CD14-positive monocyte (primary cell): ENCODE measurements at regions not wholly inside any gene's neighbourhood (a gene's known extent, or its start where the extent isn't known, plus 50 kb on each side); places are given as distances from the start of the nearest gene placed in this dataset.

Experiments
- DNase-seq, 3 donors: peaks; one replicate each; pipeline ENCODE4 v3.0.0-alpha.2; 2011 to 2022
- H2AFZ ChIP-seq: 2 replicates; pipeline ENCODE4 v1.6.0; 2012; ENCODE audit warnings: mild to moderate bottlenecking, low read depth, low read length, inconsistent platforms; ENCODE audit not compliant: insufficient read depth, poor library complexity, severe bottlenecking
- H3K27ac ChIP-seq, 2 donors: 1 replicate in 1 of 2; 2 replicates in 1 of 2; pipeline ENCODE4 v1.5.1; 2012 to 2013; ENCODE audit warnings: low read length in 2 of 2, control low read depth in 1 of 2, inconsistent platforms in 1 of 2, low read depth in 1 of 2, mild to moderate bottlenecking in 1 of 2
- H3K27me3 ChIP-seq, 2 donors: one replicate each; pipeline versions ENCODE4 v1.6.0 to v1.6.1; 2011 to 2013; ENCODE audit warnings: low read length in 2 of 2; ENCODE audit not compliant: control insufficient read depth in 2 of 2, insufficient read depth in 2 of 2
- H3K36me3 ChIP-seq, 2 donors: replicated peaks in 1 of 2; 1 replicate in 1 of 2; 2 replicates in 1 of 2; pipeline versions ENCODE4 v1.5.1 to v1.6.1; 2012 to 2013; ENCODE audit warnings: low read length in 2 of 2, control low read depth in 1 of 2, inconsistent platforms in 1 of 2, mild to moderate bottlenecking in 1 of 2; ENCODE audit not compliant: insufficient read depth in 2 of 2, control insufficient read depth in 1 of 2
- H3K4me1 ChIP-seq, 2 donors: 1 replicate in 1 of 2; 2 replicates in 1 of 2; pipeline versions ENCODE4 v1.5.1 to v1.6.1; 2012 to 2013; ENCODE audit warnings: low read length in 2 of 2, control low read depth in 1 of 2, inconsistent platforms in 1 of 2, mild to moderate bottlenecking in 1 of 2, moderate library complexity in 1 of 2; ENCODE audit not compliant: insufficient read depth in 2 of 2, control insufficient read depth in 1 of 2
- H3K4me2 ChIP-seq: replicated peaks from 2 replicates; pipeline ENCODE3; 2012; ENCODE audit warnings: low read length, moderate library complexity, mild to moderate bottlenecking; ENCODE audit not compliant: poor library complexity, severe bottlenecking; ENCODE audit errors: extremely low read depth
- H3K4me3 ChIP-seq, 3 experiments: fragments of 200-600 bp in 1 of 3; sonication (generic) in 1 of 3; replicated peaks in 1 of 3; 1 replicate in 2 of 3; 2 replicates in 1 of 3; pipeline ENCODE4 v1.5.1; 2011 to 2013; ENCODE audit warnings: low read length in 3 of 3, mild to moderate bottlenecking in 3 of 3, control low read depth in 2 of 3, low read depth in 2 of 3, inconsistent platforms in 1 of 3, moderate library complexity in 1 of 3
- H3K79me2 ChIP-seq: 2 replicates; pipeline ENCODE4 v1.6.0; 2012; ENCODE audit warnings: mild to moderate bottlenecking, control low read depth, inconsistent platforms, low read length, moderate library complexity; ENCODE audit not compliant: insufficient read depth
- H3K9ac ChIP-seq: 2 replicates; pipeline ENCODE4 v1.6.0; 2017; ENCODE audit warnings: low read length, mild to moderate bottlenecking; ENCODE audit not compliant: insufficient read depth, poor library complexity, severe bottlenecking
- H3K9me3 ChIP-seq, 2 donors: replicated peaks in 1 of 2; 1 replicate in 1 of 2; 2 replicates in 1 of 2; pipeline versions ENCODE4 v1.5.1 to v1.6.1; 2012 to 2013; ENCODE audit warnings: low read length in 2 of 2, control low read depth in 1 of 2; ENCODE audit not compliant: control insufficient read depth in 1 of 2, insufficient read depth in 1 of 2
- H4K20me1 ChIP-seq: 2 replicates; pipeline ENCODE4 v1.6.0; 2012; ENCODE audit warnings: mild to moderate bottlenecking, low read length, control low read depth, moderate library complexity; ENCODE audit not compliant: insufficient read depth
- H3K27ac Mint-ChIP-seq, 7 donors: one replicate each; pipeline ENCODE4 v1.8.0; 2020; ENCODE audit warnings: mild to moderate bottlenecking in 7 of 7, mixed read lengths in 7 of 7, moderate library complexity in 6 of 7, inconsistent platforms in 2 of 7
- H3K27me3 Mint-ChIP-seq, 3 donors: one replicate each; pipeline ENCODE4 v1.8.0; 2021 to 2022; ENCODE audit warnings: low read depth in 3 of 3, mild to moderate bottlenecking in 3 of 3, mixed read lengths in 3 of 3, moderate library complexity in 3 of 3, inconsistent platforms in 1 of 3
- H3K36me3 Mint-ChIP-seq, 2 donors: one replicate each; pipeline ENCODE4 v1.8.0; 2020; ENCODE audit warnings: mixed read lengths in 2 of 2, inconsistent platforms in 1 of 2, mild to moderate bottlenecking in 1 of 2
- H3K4me1 Mint-ChIP-seq: one replicate; pipeline ENCODE4 v1.8.0; 2020; ENCODE audit warnings: mild to moderate bottlenecking, mixed read lengths
- H3K4me3 Mint-ChIP-seq, 2 donors: one replicate each; pipeline ENCODE4 v1.8.0; 2020; ENCODE audit warnings: mild to moderate bottlenecking in 2 of 2, mixed read lengths in 2 of 2, moderate library complexity in 1 of 2
- H3K9me3 Mint-ChIP-seq, 7 donors: one replicate each; pipeline ENCODE4 v1.8.0; 2020 to 2022; ENCODE audit warnings: mixed read lengths in 7 of 7, mild to moderate bottlenecking in 6 of 7, moderate library complexity in 6 of 7, inconsistent platforms in 2 of 7
- WGBS: methylation state at CpG from one replicate; pipeline ENCODE4 v1.1.5; 2013; ENCODE audit warnings: missing lambda C conversion rate; ENCODE audit not compliant: insufficient coverage; 5-methylcytosine and 5-hydroxymethylcytosine counted together
- intact Hi-C, 2 donors: fragments of 100-400 bp; cut with micrococcal nuclease; formaldehyde crosslinking; loops; one replicate each; pipeline versions ENCODE4 v1.15.0 to v1.15.1; 2023
- TF ChIP-seq, protein P1 (sequence below): fragments of 200-600 bp; IDR thresholded peaks from one replicate; pipeline ENCODE4 v1.8.0; 2022; ENCODE audit warnings: antibody characterized with exemption, mild to moderate bottlenecking

DNA sequence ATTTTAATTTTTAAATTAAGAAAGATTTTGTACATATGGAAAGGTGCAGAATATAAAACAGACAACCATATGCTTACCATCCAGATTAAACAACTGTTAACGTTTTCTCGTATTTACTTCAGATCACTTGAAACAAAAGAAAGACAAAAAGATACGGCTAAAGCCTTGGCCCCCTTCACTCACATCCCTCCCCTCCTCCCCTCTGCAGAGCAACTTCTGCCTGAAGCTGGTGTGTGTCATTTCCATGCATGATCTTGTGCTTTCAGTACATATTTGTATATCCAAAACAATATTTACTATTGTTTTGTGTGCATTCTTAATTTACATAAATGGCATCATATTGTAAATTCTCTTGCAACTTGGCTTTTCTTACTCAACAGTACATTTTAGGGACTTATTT lies 68.5 kb upstream of the ANKRD1 start:
- TF ChIP-seq, protein P1, sequence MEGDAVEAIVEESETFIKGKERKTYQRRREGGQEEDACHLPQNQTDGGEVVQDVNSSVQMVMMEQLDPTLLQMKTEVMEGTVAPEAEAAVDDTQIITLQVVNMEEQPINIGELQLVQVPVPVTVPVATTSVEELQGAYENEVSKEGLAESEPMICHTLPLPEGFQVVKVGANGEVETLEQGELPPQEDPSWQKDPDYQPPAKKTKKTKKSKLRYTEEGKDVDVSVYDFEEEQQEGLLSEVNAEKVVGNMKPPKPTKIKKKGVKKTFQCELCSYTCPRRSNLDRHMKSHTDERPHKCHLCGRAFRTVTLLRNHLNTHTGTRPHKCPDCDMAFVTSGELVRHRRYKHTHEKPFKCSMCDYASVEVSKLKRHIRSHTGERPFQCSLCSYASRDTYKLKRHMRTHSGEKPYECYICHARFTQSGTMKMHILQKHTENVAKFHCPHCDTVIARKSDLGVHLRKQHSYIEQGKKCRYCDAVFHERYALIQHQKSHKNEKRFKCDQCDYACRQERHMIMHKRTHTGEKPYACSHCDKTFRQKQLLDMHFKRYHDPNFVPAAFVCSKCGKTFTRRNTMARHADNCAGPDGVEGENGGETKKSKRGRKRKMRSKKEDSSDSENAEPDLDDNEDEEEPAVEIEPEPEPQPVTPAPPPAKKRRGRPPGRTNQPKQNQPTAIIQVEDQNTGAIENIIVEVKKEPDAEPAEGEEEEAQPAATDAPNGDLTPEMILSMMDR, result no peak
- Mint-ChIP-seq H3K36me3 (no peaks in the 10 kb centered on the region), H3K4me3 (no peak overlapping the region), H3K4me1 (peaks cover 7% of the 10 kb centered on the region), H3K27ac (no peak overlapping the region), H3K9me3 (peaks cover 0 to 1% (median 0%) of the 10 kb centered on the region in 7 donors), H3K27me3 (peaks cover 0 to 4% (median 1%) of the 10 kb centered on the region in 3 donors)
- DNase-seq, result no peak
- Histone ChIP-seq H3K79me2 (no peaks in the 10 kb centered on the region), H3K4me1 (no peaks in the 10 kb centered on the region), H3K36me3 (no peaks in the 10 kb centered on the region), H3K27ac (no peak overlapping the region), H3K9ac (no peak overlapping the region), H3K9me3 (no peaks in the 10 kb centered on the region), H3K27me3 (no peaks in the 10 kb centered on the region), H2AFZ (no peak overlapping the region), H3K4me2 (no peak overlapping the region), H4K20me1 (no peaks in the 10 kb centered on the region), H3K4me3 (no peak overlapping the region)
- WGBS, result 100% methylated on average over 3 of the region's 3 CpGs
- intact Hi-C loops, result no loop called here

DNA sequence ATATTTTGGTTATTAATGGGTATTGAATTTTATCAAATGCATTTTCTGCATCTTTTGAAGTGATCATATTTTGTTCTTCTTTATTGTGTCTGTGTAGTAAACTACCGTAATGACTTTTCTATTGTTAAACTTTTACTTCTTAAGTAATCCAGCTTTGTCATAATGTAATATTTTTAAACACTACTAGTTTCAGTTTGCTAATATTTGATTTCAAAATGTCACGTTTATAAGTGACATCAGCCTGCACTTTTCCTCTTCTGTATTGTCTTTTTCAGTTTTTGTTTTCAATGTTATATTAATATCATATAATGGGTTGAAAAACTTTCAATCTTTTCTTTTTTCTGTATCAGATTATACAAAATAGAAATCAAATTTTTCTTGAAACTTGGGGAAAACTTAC lies 71.6 kb upstream of the ANKRD1 start:
- WGBS, result no CpG with 5 or more reads among the region's 2 CpGs
- H3K4me3 Mint-ChIP-seq, result no peak overlapping the region

More for the DNA sequence above, 71.6 kb upstream of the ANKRD1 start:
- Mint-ChIP-seq H3K9me3 (peaks cover 0 to 1% (median 0%) of the 10 kb centered on the region in 7 donors), H3K27ac (no peak overlapping the region), H3K27me3 (peaks cover 0 to 2% (median 1%) of the 10 kb centered on the region in 3 donors), H3K4me1 (peaks cover 7% of the 10 kb centered on the region), H3K36me3 (no peaks in the 10 kb centered on the region)
- H3K9ac ChIP-seq, result no peak overlapping the region
- intact Hi-C loops, result no loop called here
- DNase-seq, result no peak
- H3K27me3 ChIP-seq, result no peaks in the 10 kb centered on the region
- H3K9me3 ChIP-seq, result no peaks in the 10 kb centered on the region
- no peaks in the 10 kb centered on the region for H3K36me3 ChIP-seq
- no peaks in the 10 kb centered on the region for H4K20me1 ChIP-seq
- TF ChIP-seq, protein P1, result no peak
- H3K4me3 ChIP-seq, result no peak overlapping the region
- no peak overlapping the region for H3K27ac ChIP-seq
- no peak overlapping the region for H3K4me2 ChIP-seq
- no peaks in the 10 kb centered on the region for H3K79me2 ChIP-seq
- H2AFZ ChIP-seq, result no peak overlapping the region
- no peaks in the 10 kb centered on the region for H3K4me1 ChIP-seq
